ENCODE measurements at regions not wholly inside any gene's neighbourhood (a gene's known extent, or its start where the extent isn't known, plus 50 kb on each side); places are given as distances from the start of the nearest gene placed in this dataset.
"Not testable (repeated sequence)": the region's sequence is repeated elsewhere in the genome, so short reads cannot be mapped to it uniquely, and the experiment has no call there.

- DNase-seq (ENCODE audit: low read depth): no peak
These were observed 1415.6 kb upstream of the PCDH7 start for GRCh38 chr4:29304595-29304994.

- DNase-seq (ENCODE audit: low read depth): no peak
These were observed 1412.9 kb upstream of the PCDH7 start for GRCh38 chr4:29307256-29307655.

- no peak for DNase-seq (ENCODE audit: low read depth)
These were observed 1412.4 kb upstream of the PCDH7 start for GRCh38 chr4:29307755-29308154.

GRCh38 chr4:29309050-29309449, 1411.1 kb upstream of the PCDH7 start:
- peak; percentile 5 for DNase-seq (ENCODE audit: low read depth)

GRCh38 chr4:29310252-29310651, 1409.9 kb upstream of the PCDH7 start:
- no peak for DNase-seq (ENCODE audit: low read depth)

GRCh38 chr4:29311247-29311646, 1408.9 kb upstream of the PCDH7 start:
- no peak for DNase-seq (ENCODE audit: low read depth)

- no peak for DNase-seq (ENCODE audit: low read depth)
These were observed 1400.4 kb upstream of the PCDH7 start for GRCh38 chr4:29319663-29320340.

- no peak for DNase-seq (ENCODE audit: low read depth)
These were observed 1399.1 kb upstream of the PCDH7 start for GRCh38 chr4:29320947-29321620.

- DNase-seq (ENCODE audit: low read depth): no peak
These were observed 1394.2 kb upstream of the PCDH7 start for GRCh38 chr4:29326004-29326403.

- DNase-seq (ENCODE audit: low read depth): no peak
These were observed 1393.4 kb upstream of the PCDH7 start for GRCh38 chr4:29326816-29327215.

GRCh38 chr4:29336861-29337260, 1383.3 kb upstream of the PCDH7 start:
- DNase-seq (ENCODE audit: low read depth): no peak

GRCh38 chr4:29372971-29373370, 1347.2 kb upstream of the PCDH7 start:
- no peak for DNase-seq (ENCODE audit: low read depth)

GRCh38 chr4:29375716-29376115, 1344.5 kb upstream of the PCDH7 start:
- no peak for DNase-seq (ENCODE audit: low read depth)

- DNase-seq (ENCODE audit: low read depth): not testable (repeated sequence)
These were observed 1341.9 kb upstream of the PCDH7 start for GRCh38 chr4:29378237-29378636.

GRCh38 chr4:29390921-29391320, 1329.2 kb upstream of the PCDH7 start:
- DNase-seq (ENCODE audit: low read depth): no peak

- DNase-seq (ENCODE audit: low read depth): no peak
These were observed 1315.1 kb upstream of the PCDH7 start for GRCh38 chr4:29405116-29405515.

GRCh38 chr4:29415771-29416170, 1304.4 kb upstream of the PCDH7 start:
- no peak for DNase-seq (ENCODE audit: low read depth)

GRCh38 chr4:29423836-29424721, 1296.1 kb upstream of the PCDH7 start:
- no peak for DNase-seq (ENCODE audit: low read depth)

GRCh38 chr4:29453303-29453820, 1266.8 kb upstream of the PCDH7 start:
- no peak for DNase-seq (ENCODE audit: low read depth)

- no peak for DNase-seq (ENCODE audit: low read depth)
These were observed 1260.2 kb upstream of the PCDH7 start for GRCh38 chr4:29459926-29460325.

GRCh38 chr4:29467044-29467717, 1253.0 kb upstream of the PCDH7 start:
- DNase-seq (ENCODE audit: low read depth): no peak

Data from HS-27A (cell line).